ENCODE measurements at regions not wholly inside any gene's neighbourhood (a gene's known extent, or its start where the extent isn't known, plus 50 kb on each side); places are given as distances from the start of the nearest gene placed in this dataset.

DNA sequence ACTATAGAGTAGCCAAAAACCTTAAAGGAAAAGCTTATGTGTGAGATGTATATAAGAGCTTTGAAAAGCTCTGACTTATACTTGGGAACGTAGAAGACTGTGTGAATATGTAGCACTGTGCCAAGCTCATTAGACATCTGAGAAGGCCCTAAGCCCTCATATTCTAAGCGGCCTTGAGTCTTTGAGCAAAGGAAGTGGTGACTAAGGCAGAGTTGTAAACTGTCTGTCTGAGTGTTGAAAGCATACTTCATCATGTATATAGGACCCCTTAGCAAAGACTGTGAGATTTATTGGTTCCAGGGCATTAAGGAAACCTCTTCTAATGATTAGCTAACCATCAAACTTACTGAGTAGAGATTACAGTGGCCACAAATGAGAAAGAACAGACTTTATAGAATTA is 153.3 kb upstream of the LYPLAL1 start:
- Histone ChIP-seq H3K9me3 (ENCODE audit: control insufficient read depth in 3 of 3, low read length in 3 of 3) (no peaks in the 10 kb centered on the region), H3K27ac (ENCODE audit: low read depth, low read length) (no peak overlapping the region), H3K36me3 (ENCODE audit: control insufficient read depth in 3 of 3, insufficient read depth in 3 of 3, low read length in 3 of 3) (no peaks in the 10 kb centered on the region), H3K27me3 (ENCODE audit: control insufficient read depth in 3 of 3, insufficient read depth in 3 of 3, low read length in 3 of 3) (no peaks in the 10 kb centered on the region), H3K4me1 (ENCODE audit: control insufficient read depth in 3 of 3, insufficient read depth in 3 of 3, low read length in 3 of 3) (no peaks in the 10 kb centered on the region), H3K9ac (ENCODE audit: low read depth in 1 of 3, low read length in 3 of 3) (no peak overlapping the region), H3K4me3 (ENCODE audit: low read length in 3 of 3) (no peak overlapping the region)

- Histone ChIP-seq H3K4me1 (ENCODE audit: control insufficient read depth in 3 of 3, insufficient read depth in 3 of 3, low read length in 3 of 3) (no peaks in the 10 kb centered on the region), H3K9me3 (ENCODE audit: control insufficient read depth in 3 of 3, low read length in 3 of 3) (no peaks in the 10 kb centered on the region), H3K27ac (ENCODE audit: low read depth, low read length) (no peak overlapping the region), H3K27me3 (ENCODE audit: control insufficient read depth in 3 of 3, insufficient read depth in 3 of 3, low read length in 3 of 3) (no peaks in the 10 kb centered on the region), H3K36me3 (ENCODE audit: control insufficient read depth in 3 of 3, insufficient read depth in 3 of 3, low read length in 3 of 3) (no peaks in the 10 kb centered on the region), H3K9ac (ENCODE audit: low read depth in 1 of 3, low read length in 3 of 3) (no peak overlapping the region), H3K4me3 (ENCODE audit: low read length in 3 of 3) (no peak overlapping the region)
Observed at GRCh38 chr1:219020846-219021245, 152.8 kb upstream of the LYPLAL1 start.

DNA sequence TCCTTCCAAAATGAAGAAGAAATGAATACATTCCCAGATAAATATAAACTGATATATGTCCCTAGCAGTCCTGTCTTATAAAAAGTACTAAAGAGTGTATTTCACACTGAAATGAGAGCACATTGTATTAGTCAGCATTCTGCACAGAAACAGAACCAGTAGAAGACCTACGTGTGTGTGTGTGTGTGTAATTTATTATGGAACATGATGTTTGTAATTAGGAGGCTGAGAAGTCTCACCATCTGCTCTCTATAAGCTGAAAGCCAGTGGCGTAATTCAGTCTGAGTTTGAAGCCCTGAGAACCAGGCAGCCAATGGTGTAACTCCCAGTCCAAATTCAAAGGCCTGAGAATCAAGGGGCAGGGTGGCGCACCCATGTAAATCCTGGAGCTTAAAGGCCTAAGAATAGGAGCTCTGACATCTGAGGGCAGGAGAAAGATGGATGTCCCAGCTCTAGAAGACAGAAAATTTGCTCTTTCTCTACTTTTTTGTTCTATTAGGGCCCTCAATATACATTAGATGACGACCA is 146.5 kb upstream of the LYPLAL1 start:
- Histone ChIP-seq H3K9ac (ENCODE audit: low read depth in 1 of 3, low read length in 3 of 3) (no peak overlapping the region), H3K4me3 (ENCODE audit: low read length in 3 of 3) (no peak overlapping the region), H3K4me1 (ENCODE audit: control insufficient read depth in 3 of 3, insufficient read depth in 3 of 3, low read length in 3 of 3) (no peaks in the 10 kb centered on the region), H3K36me3 (ENCODE audit: control insufficient read depth in 3 of 3, insufficient read depth in 3 of 3, low read length in 3 of 3) (no peaks in the 10 kb centered on the region), H3K9me3 (ENCODE audit: control insufficient read depth in 3 of 3, low read length in 3 of 3) (no peaks in the 10 kb centered on the region), H3K27ac (ENCODE audit: low read depth, low read length) (no peak overlapping the region), H3K27me3 (ENCODE audit: control insufficient read depth in 3 of 3, insufficient read depth in 3 of 3, low read length in 3 of 3) (no peaks in the 10 kb centered on the region)

GRCh38 chr1:219031809-219032208 is 141.9 kb upstream of the LYPLAL1 start:
- Histone ChIP-seq H3K27ac (ENCODE audit: low read depth, low read length) (no peak overlapping the region), H3K27me3 (ENCODE audit: control insufficient read depth in 3 of 3, insufficient read depth in 3 of 3, low read length in 3 of 3) (no peaks in the 10 kb centered on the region), H3K9ac (ENCODE audit: low read depth in 1 of 3, low read length in 3 of 3) (no peak overlapping the region), H3K4me1 (ENCODE audit: control insufficient read depth in 3 of 3, insufficient read depth in 3 of 3, low read length in 3 of 3) (no peaks in the 10 kb centered on the region), H3K36me3 (ENCODE audit: control insufficient read depth in 3 of 3, insufficient read depth in 3 of 3, low read length in 3 of 3) (no peaks in the 10 kb centered on the region), H3K9me3 (ENCODE audit: control insufficient read depth in 3 of 3, low read length in 3 of 3) (no peaks in the 10 kb centered on the region), H3K4me3 (ENCODE audit: low read length in 3 of 3) (no peak overlapping the region)

GRCh38 chr1:219038398-219038797 is 135.3 kb upstream of the LYPLAL1 start:
- Histone ChIP-seq H3K4me1 (ENCODE audit: control insufficient read depth in 3 of 3, insufficient read depth in 3 of 3, low read length in 3 of 3) (no peaks in the 10 kb centered on the region), H3K9ac (ENCODE audit: low read depth in 1 of 3, low read length in 3 of 3) (no peak overlapping the region), H3K4me3 (ENCODE audit: low read length in 3 of 3) (no peak overlapping the region), H3K36me3 (ENCODE audit: control insufficient read depth in 3 of 3, insufficient read depth in 3 of 3, low read length in 3 of 3) (no peaks in the 10 kb centered on the region), H3K27ac (ENCODE audit: low read depth, low read length) (no peak overlapping the region), H3K9me3 (ENCODE audit: control insufficient read depth in 3 of 3, low read length in 3 of 3) (no peaks in the 10 kb centered on the region), H3K27me3 (ENCODE audit: control insufficient read depth in 3 of 3, insufficient read depth in 3 of 3, low read length in 3 of 3) (no peaks in the 10 kb centered on the region)

DNA sequence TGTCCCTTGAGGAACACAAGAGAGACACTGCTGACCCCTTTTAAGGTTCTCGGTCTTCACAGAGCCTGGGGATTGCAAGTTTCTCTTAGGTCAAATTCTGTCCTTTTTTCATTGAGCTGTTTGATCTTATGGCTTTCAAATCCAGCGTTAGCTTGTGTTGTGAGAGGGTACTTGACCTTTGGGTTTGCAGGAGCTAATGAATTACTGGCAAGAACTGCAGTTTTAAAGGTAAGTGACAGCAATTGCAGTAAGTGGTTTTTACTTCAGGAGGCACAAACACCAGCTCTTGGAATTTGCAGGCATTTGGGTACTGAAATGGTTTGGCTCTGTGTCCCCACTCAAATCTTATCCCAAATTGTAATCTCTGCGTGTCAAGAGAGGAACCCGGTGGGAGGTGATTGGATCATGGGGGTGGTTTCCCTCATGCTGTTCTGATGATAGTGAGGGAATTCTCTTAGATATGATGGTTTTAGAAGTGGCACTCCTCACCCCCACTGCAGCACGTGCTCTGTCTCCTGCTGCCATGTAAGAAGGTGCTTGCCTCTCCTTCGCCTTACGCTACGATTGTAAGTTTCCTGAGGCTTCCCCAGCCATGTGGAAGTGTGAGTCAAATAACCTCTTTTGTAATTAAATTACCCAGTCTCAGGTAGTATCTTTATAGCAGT is 134.5 kb upstream of the LYPLAL1 start:
- H3K4me3 ChIP-seq (ENCODE audit: low read length in 3 of 3): no peak overlapping the region
- H3K9ac ChIP-seq (ENCODE audit: low read depth in 1 of 3, low read length in 3 of 3): no peak overlapping the region
- no peaks in the 10 kb centered on the region for H3K9me3 ChIP-seq (ENCODE audit: control insufficient read depth in 3 of 3, low read length in 3 of 3)
- no peak overlapping the region for H3K27ac ChIP-seq (ENCODE audit: low read depth, low read length)
- H3K27me3 ChIP-seq (ENCODE audit: control insufficient read depth in 3 of 3, insufficient read depth in 3 of 3, low read length in 3 of 3): no peaks in the 10 kb centered on the region
- H3K4me1 ChIP-seq (ENCODE audit: control insufficient read depth in 3 of 3, insufficient read depth in 3 of 3, low read length in 3 of 3): no peaks in the 10 kb centered on the region
- H3K36me3 ChIP-seq (ENCODE audit: control insufficient read depth in 3 of 3, insufficient read depth in 3 of 3, low read length in 3 of 3): no peaks in the 10 kb centered on the region

GRCh38 chr1:219039682-219040154 is 134.0 kb upstream of the LYPLAL1 start:
- Histone ChIP-seq H3K9ac (ENCODE audit: low read depth in 1 of 3, low read length in 3 of 3) (no peak overlapping the region), H3K27ac (ENCODE audit: low read depth, low read length) (no peak overlapping the region), H3K4me1 (ENCODE audit: control insufficient read depth in 3 of 3, insufficient read depth in 3 of 3, low read length in 3 of 3) (no peaks in the 10 kb centered on the region), H3K9me3 (ENCODE audit: control insufficient read depth in 3 of 3, low read length in 3 of 3) (no peaks in the 10 kb centered on the region), H3K4me3 (ENCODE audit: low read length in 3 of 3) (no peak overlapping the region), H3K36me3 (ENCODE audit: control insufficient read depth in 3 of 3, insufficient read depth in 3 of 3, low read length in 3 of 3) (no peaks in the 10 kb centered on the region), H3K27me3 (ENCODE audit: control insufficient read depth in 3 of 3, insufficient read depth in 3 of 3, low read length in 3 of 3) (no peaks in the 10 kb centered on the region)

DNA sequence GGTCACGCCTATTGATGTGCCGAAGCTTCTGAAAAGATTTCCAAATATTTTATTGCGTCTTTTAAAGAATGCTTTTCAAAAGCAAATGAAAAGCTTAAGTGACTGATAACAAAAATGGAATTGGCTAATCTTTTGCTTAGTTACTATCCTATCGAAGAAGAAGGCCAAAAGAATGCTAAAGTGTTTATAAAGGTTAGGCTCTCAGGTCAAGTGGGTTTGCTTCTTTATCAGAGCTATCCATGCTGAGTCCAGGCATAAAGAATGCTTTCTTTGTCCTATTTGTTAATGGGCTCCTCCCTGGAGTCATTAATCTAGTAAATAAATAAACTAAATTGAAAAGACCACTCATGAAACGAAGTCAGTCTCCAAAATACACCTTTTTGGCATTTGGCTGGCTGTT is 133.4 kb upstream of the LYPLAL1 start:
- Histone ChIP-seq H3K9ac (ENCODE audit: low read depth in 1 of 3, low read length in 3 of 3) (no peak overlapping the region), H3K27ac (ENCODE audit: low read depth, low read length) (no peak overlapping the region), H3K36me3 (ENCODE audit: control insufficient read depth in 3 of 3, insufficient read depth in 3 of 3, low read length in 3 of 3) (no peaks in the 10 kb centered on the region), H3K4me1 (ENCODE audit: control insufficient read depth in 3 of 3, insufficient read depth in 3 of 3, low read length in 3 of 3) (no peaks in the 10 kb centered on the region), H3K9me3 (ENCODE audit: control insufficient read depth in 3 of 3, low read length in 3 of 3) (no peaks in the 10 kb centered on the region), H3K27me3 (ENCODE audit: control insufficient read depth in 3 of 3, insufficient read depth in 3 of 3, low read length in 3 of 3) (no peaks in the 10 kb centered on the region), H3K4me3 (ENCODE audit: low read length in 3 of 3) (no peak overlapping the region)

GRCh38 chr1:219041141-219041540 is 132.5 kb upstream of the LYPLAL1 start:
- Histone ChIP-seq H3K27me3 (ENCODE audit: control insufficient read depth in 3 of 3, insufficient read depth in 3 of 3, low read length in 3 of 3) (no peaks in the 10 kb centered on the region), H3K9ac (ENCODE audit: low read depth in 1 of 3, low read length in 3 of 3) (no peak overlapping the region), H3K4me1 (ENCODE audit: control insufficient read depth in 3 of 3, insufficient read depth in 3 of 3, low read length in 3 of 3) (no peaks in the 10 kb centered on the region), H3K27ac (ENCODE audit: low read depth, low read length) (no peak overlapping the region), H3K9me3 (ENCODE audit: control insufficient read depth in 3 of 3, low read length in 3 of 3) (no peaks in the 10 kb centered on the region), H3K36me3 (ENCODE audit: control insufficient read depth in 3 of 3, insufficient read depth in 3 of 3, low read length in 3 of 3) (no peaks in the 10 kb centered on the region), H3K4me3 (ENCODE audit: low read length in 3 of 3) (no peak overlapping the region)

DNA sequence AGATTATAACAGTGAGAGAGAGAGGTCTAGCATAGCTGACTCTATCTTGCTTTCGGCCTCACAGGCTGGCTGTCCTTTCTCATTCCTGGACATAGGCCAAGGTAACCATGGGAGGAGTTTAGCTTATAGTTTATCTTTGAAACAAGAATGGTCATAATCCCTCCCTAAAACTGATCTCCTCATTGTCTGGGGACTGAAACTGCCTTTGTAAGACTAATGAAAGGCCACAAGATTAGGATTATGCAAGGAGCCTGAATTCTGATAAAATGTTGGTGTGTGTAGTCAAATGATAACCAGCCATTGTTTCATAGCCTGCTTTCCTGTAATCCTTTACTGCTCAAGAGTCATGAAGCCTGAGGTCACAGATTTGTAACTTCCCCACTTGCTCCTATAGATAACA is 131.9 kb upstream of the LYPLAL1 start:
- Histone ChIP-seq H3K36me3 (ENCODE audit: control insufficient read depth in 3 of 3, insufficient read depth in 3 of 3, low read length in 3 of 3) (no peaks in the 10 kb centered on the region), H3K9ac (ENCODE audit: low read depth in 1 of 3, low read length in 3 of 3) (no peak overlapping the region), H3K4me1 (ENCODE audit: control insufficient read depth in 3 of 3, insufficient read depth in 3 of 3, low read length in 3 of 3) (no peaks in the 10 kb centered on the region), H3K27ac (ENCODE audit: low read depth, low read length) (no peak overlapping the region), H3K9me3 (ENCODE audit: control insufficient read depth in 3 of 3, low read length in 3 of 3) (no peaks in the 10 kb centered on the region), H3K27me3 (ENCODE audit: control insufficient read depth in 3 of 3, insufficient read depth in 3 of 3, low read length in 3 of 3) (no peaks in the 10 kb centered on the region), H3K4me3 (ENCODE audit: low read length in 3 of 3) (no peak overlapping the region)

Measured in skeletal muscle tissue (tissue), 3 donors.